Esophagus muscularis mucosa (tissue), 4 donors: ENCODE measurements at regions not wholly inside any gene's neighbourhood (a gene's known extent, or its start where the extent isn't known, plus 50 kb on each side); places are given as distances from the start of the nearest gene placed in this dataset.

ENCODE experiments used
- DNase-seq: peaks from one replicate; pipeline ENCODE4 v3.0.0-alpha.2; 2017; ENCODE audit errors: extremely low spot score
- H3K27ac ChIP-seq, 4 donors: fragments of 200-600 bp; sonication (generic); replicated peaks in 1 of 4; 1 replicate in 3 of 4; 2 replicates in 1 of 4; pipeline ENCODE4 v1.5.1; 2016 to 2019; ENCODE audit warnings: mild to moderate bottlenecking in 1 of 4
- H3K27me3 ChIP-seq, 4 donors: fragments of 200-600 bp; sonication (generic); one replicate each; pipeline versions ENCODE4 v1.5.1 to v1.6.0; 2016 to 2019
- H3K36me3 ChIP-seq, 4 donors: fragments of 200-600 bp; sonication (generic); one replicate each; pipeline ENCODE4 v1.5.1; 2016 to 2019
- H3K4me1 ChIP-seq, 4 donors: fragments of 200-600 bp; sonication (generic); one replicate each; pipeline ENCODE4 v1.5.1; 2016 to 2019
- H3K4me3 ChIP-seq, 4 donors: fragments of 200-600 bp; sonication (generic); 1 replicate in 2 of 4; 2 replicates in 2 of 4; pipeline ENCODE4 v1.5.1; 2016 to 2019; ENCODE audit warnings: mild to moderate bottlenecking in 4 of 4, moderate library complexity in 1 of 4
- H3K9me3 ChIP-seq, 4 donors: fragments of 200-600 bp; sonication (generic); 1 replicate in 3 of 4; 2 replicates in 1 of 4; pipeline ENCODE4 v1.5.1; 2016 to 2019
- EP300 ChIP-seq: sonication (generic); formaldehyde crosslinking; IDR thresholded peaks from one replicate; pipeline ENCODE4 v1.6.1; 2017; ENCODE audit warnings: antibody characterized with exemption
- POLR2A ChIP-seq: fragments of 450-650 bp; IDR thresholded peaks from one replicate; pipeline ENCODE4 v1.6.1; 2017; ENCODE audit warnings: antibody characterized with exemption, moderate library complexity, mild to moderate bottlenecking, low read depth
- POLR2AphosphoS5 ChIP-seq, 2 donors: sonication (generic); formaldehyde crosslinking; IDR thresholded peaks; one replicate each; pipeline ENCODE4 v1.6.1; 2017; ENCODE audit warnings: antibody characterized with exemption in 2 of 2
- WGBS: methylation state at CpG from one replicate; pipeline ENCODE4 v1.1.5; 2018; 5-methylcytosine and 5-hydroxymethylcytosine counted together
- intact Hi-C: fragments of 100-400 bp; cut with DNase I; formaldehyde crosslinking; loops from one replicate; pipeline ENCODE4 v1.15.1; 2023
- TF ChIP-seq, protein P1 (sequence below), 3 experiments: fragments of 200-600 bp in 2 of 3; fragments of 450-650 bp in 1 of 3; sonication (generic) in 2 of 3; IDR thresholded peaks; one replicate each; pipeline ENCODE4 v1.5.1; 2017 to 2019; ENCODE audit warnings: antibody characterized with exemption in 3 of 3, mild to moderate bottlenecking in 2 of 3, moderate library complexity in 1 of 3

- Histone ChIP-seq H3K27me3 (no peaks in the 10 kb centered on the region), H3K36me3 (no peaks in the 10 kb centered on the region), H3K4me3 (no peak overlapping the region), H3K27ac (no peak overlapping the region), H3K9me3 (no peaks in the 10 kb centered on the region), H3K4me1 (peaks cover 0 to 13% (median 6%) of the 10 kb centered on the region in 4 donors)
- TF ChIP-seq, protein P1, sequence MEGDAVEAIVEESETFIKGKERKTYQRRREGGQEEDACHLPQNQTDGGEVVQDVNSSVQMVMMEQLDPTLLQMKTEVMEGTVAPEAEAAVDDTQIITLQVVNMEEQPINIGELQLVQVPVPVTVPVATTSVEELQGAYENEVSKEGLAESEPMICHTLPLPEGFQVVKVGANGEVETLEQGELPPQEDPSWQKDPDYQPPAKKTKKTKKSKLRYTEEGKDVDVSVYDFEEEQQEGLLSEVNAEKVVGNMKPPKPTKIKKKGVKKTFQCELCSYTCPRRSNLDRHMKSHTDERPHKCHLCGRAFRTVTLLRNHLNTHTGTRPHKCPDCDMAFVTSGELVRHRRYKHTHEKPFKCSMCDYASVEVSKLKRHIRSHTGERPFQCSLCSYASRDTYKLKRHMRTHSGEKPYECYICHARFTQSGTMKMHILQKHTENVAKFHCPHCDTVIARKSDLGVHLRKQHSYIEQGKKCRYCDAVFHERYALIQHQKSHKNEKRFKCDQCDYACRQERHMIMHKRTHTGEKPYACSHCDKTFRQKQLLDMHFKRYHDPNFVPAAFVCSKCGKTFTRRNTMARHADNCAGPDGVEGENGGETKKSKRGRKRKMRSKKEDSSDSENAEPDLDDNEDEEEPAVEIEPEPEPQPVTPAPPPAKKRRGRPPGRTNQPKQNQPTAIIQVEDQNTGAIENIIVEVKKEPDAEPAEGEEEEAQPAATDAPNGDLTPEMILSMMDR (IDR thresholded peaks at IDR 0.05): no peak
- TF ChIP-seq POLR2A: no peak
- no peak for TF ChIP-seq EP300
- no peak for TF ChIP-seq POLR2AphosphoS5 (IDR thresholded peaks at IDR 0.05)
- intact Hi-C loops: no loop called here
- no peak for DNase-seq
These were observed 264.0 kb upstream of the SLIT2 start for GRCh38 chr4:19987746-19988145.

- no peak overlapping the region for H3K27ac ChIP-seq
- intact Hi-C loops: no loop called here
- H3K4me3 ChIP-seq: no peak overlapping the region
- peaks cover 0 to 13% (median 6%) of the 10 kb centered on the region in 4 donors for H3K4me1 ChIP-seq
- H3K9me3 ChIP-seq: peaks cover 0 to 17% (median 10%) of the 10 kb centered on the region in 4 donors
- TF ChIP-seq, protein P1 (IDR thresholded peaks at IDR 0.05): no peak
- no peak for TF ChIP-seq EP300
- TF ChIP-seq POLR2A: no peak
- TF ChIP-seq POLR2AphosphoS5 (IDR thresholded peaks at IDR 0.05): no peak
- H3K27me3 ChIP-seq: no peaks in the 10 kb centered on the region
- H3K36me3 ChIP-seq: no peaks in the 10 kb centered on the region
- no peak for DNase-seq
- WGBS: 82% methylated on average over 3 of the region's 3 CpGs
These were observed 268.6 kb upstream of the SLIT2 start for GRCh38 chr4:19983072-19983471.

GRCh38 chr4:19982556-19982955 is 269.1 kb upstream of the SLIT2 start:
- Histone ChIP-seq H3K4me1 (peaks cover 0 to 10% (median 5%) of the 10 kb centered on the region in 4 donors), H3K4me3 (no peak overlapping the region), H3K27me3 (no peaks in the 10 kb centered on the region), H3K36me3 (no peaks in the 10 kb centered on the region), H3K9me3 (peaks cover 0 to 22% (median 15%) of the 10 kb centered on the region in 4 donors), H3K27ac (no peak overlapping the region)
- 76% methylated on average over 3 of the region's 3 CpGs for WGBS
- TF ChIP-seq POLR2A (no peak), EP300 (no peak), POLR2AphosphoS5 (IDR thresholded peaks at IDR 0.05) (no peak)
- TF ChIP-seq, protein P1 (IDR thresholded peaks at IDR 0.05): no peak
- intact Hi-C loops: no loop called here
- DNase-seq: no peak

GRCh38 chr4:19971829-19972228 is 279.9 kb upstream of the SLIT2 start:
- TF ChIP-seq POLR2AphosphoS5 (IDR thresholded peaks at IDR 0.05): no peak
- TF ChIP-seq, protein P1 (IDR thresholded peaks at IDR 0.05): no peak
- no peak for TF ChIP-seq POLR2A
- no peak for TF ChIP-seq EP300
- H3K36me3 ChIP-seq: no peaks in the 10 kb centered on the region
- no peak overlapping the region for H3K27ac ChIP-seq
- no peaks in the 10 kb centered on the region for H3K27me3 ChIP-seq
- WGBS: 90% methylated on average over 1 of the region's 1 CpG
- no peak for DNase-seq
- H3K9me3 ChIP-seq: peaks cover 0 to 1% (median 0%) of the 10 kb centered on the region in 4 donors
- intact Hi-C loops: no loop called here
- H3K4me3 ChIP-seq: no peak overlapping the region
- H3K4me1 ChIP-seq: no peaks in the 10 kb centered on the region

GRCh38 chr4:19969492-19969891 is 282.2 kb upstream of the SLIT2 start:
- DNase-seq: no peak
- H3K27ac ChIP-seq: no peak overlapping the region
- no peak overlapping the region for H3K4me3 ChIP-seq
- TF ChIP-seq POLR2AphosphoS5 (IDR thresholded peaks at IDR 0.05): no peak
- no peak for TF ChIP-seq EP300
- TF ChIP-seq, protein P1 (IDR thresholded peaks at IDR 0.05): no peak
- TF ChIP-seq POLR2A: no peak
- H3K9me3 ChIP-seq: no peaks in the 10 kb centered on the region
- 93% methylated on average over 2 of the region's 2 CpGs for WGBS
- no peaks in the 10 kb centered on the region for H3K4me1 ChIP-seq
- no peaks in the 10 kb centered on the region for H3K27me3 ChIP-seq
- intact Hi-C loops: no loop called here
- H3K36me3 ChIP-seq: no peaks in the 10 kb centered on the region
